ENCODE measurements at regions not wholly inside any gene's neighbourhood (a gene's known extent, or its start where the extent isn't known, plus 50 kb on each side); places are given as distances from the start of the nearest gene placed in this dataset.

DNA sequence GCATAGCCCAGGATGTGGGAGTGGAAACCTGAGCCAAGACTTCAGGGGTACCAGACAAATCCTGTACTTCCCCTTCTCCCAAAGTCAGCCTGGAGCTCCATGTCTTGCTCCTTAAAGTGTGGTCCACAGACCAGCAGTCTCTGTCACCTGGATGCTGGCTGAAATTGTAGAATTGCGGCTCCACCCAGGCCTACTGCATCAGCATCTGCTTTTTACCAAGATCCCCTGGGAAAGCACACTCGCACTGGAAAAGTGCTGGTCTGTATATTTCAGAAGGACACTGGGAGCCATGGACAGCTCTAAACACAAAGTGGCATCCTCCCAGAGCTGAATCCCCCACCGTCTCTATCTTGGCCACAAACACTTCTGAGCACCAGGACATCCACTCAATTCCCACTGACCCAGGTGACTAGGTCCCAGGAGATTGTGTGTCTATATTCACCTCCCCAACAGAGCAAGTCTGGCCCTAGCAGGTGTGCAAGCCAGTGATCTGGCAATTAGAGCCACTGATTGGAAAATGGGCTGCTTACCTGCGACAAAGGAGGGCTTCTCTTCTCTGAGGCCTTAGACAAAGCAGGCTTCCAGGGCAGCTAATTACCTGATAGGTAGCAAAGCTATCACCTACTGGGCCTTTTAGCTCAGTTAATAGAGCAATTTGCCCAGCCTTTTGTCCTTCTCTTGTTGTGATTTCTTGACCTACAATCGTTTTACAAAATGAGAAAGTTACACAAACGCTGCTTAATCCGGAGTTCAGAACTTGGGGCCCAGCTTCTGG lies 443.3 kb downstream of the MN1 start:
- no peak overlapping the region for H3K27ac ChIP-seq (ENCODE audit: low read depth, low read length)
- no peaks in the 10 kb centered on the region for H3K27me3 Mint-ChIP-seq
- H3K36me3 Mint-ChIP-seq: no peaks in the 10 kb centered on the region
- peaks cover 0 to 28% (median 12%) of the 10 kb centered on the region in 8 donors for H3K9me3 Mint-ChIP-seq
- no peaks in the 10 kb centered on the region for H3K4me1 ChIP-seq (ENCODE audit: insufficient read depth, low read length)
- CTCF ChIA-PET (ENCODE audit: partially characterized antibody): no interaction called here
- no peak for DNase-seq
- H3K36me3 ChIP-seq (ENCODE audit: insufficient read depth, low read length): no peaks in the 10 kb centered on the region
- intact Hi-C loops (cut with micrococcal nuclease): no loop called here
- no peaks in the 10 kb centered on the region for H3K9me3 ChIP-seq (ENCODE audit: control insufficient read depth in 1 of 2, low read length in 2 of 2)
- no peaks in the 10 kb centered on the region for H3K4me1 Mint-ChIP-seq
- no peak overlapping the region for H3K4me3 ChIP-seq (ENCODE audit: low read length in 2 of 2)
- H3K27ac Mint-ChIP-seq: no peak overlapping the region
- H3K4me3 Mint-ChIP-seq: no peak overlapping the region
- POLR2A ChIA-PET (ENCODE audit: partially characterized antibody): no interaction called here
- no peaks in the 10 kb centered on the region for H3K27me3 ChIP-seq (ENCODE audit: insufficient read depth, low read length)

- CTCF ChIA-PET (ENCODE audit: partially characterized antibody): no interaction called here
- Histone ChIP-seq H3K36me3 (ENCODE audit: insufficient read depth, low read length) (no peaks in the 10 kb centered on the region), H3K27ac (ENCODE audit: low read depth, low read length) (no peak overlapping the region), H3K4me1 (ENCODE audit: insufficient read depth, low read length) (no peaks in the 10 kb centered on the region), H3K4me3 (ENCODE audit: low read length in 2 of 2) (no peak overlapping the region), H3K27me3 (ENCODE audit: insufficient read depth, low read length) (no peaks in the 10 kb centered on the region), H3K9me3 (ENCODE audit: control insufficient read depth in 1 of 2, low read length in 2 of 2) (no peaks in the 10 kb centered on the region)
- Mint-ChIP-seq H3K9me3 (peaks cover 0 to 4% (median 1%) of the 10 kb centered on the region in 8 donors), H3K4me3 (no peak overlapping the region), H3K4me1 (no peaks in the 10 kb centered on the region), H3K27me3 (peaks cover 15 to 19% of the 10 kb centered on the region in 2 donors), H3K27ac (no peak overlapping the region), H3K36me3 (no peaks in the 10 kb centered on the region)
- no peak for DNase-seq
- POLR2A ChIA-PET (ENCODE audit: partially characterized antibody): no interaction called here
- intact Hi-C loops (cut with micrococcal nuclease): no loop called here
Measured at GRCh38 chr22:27370269-27370668, 431.3 kb downstream of the MN1 start.

DNA sequence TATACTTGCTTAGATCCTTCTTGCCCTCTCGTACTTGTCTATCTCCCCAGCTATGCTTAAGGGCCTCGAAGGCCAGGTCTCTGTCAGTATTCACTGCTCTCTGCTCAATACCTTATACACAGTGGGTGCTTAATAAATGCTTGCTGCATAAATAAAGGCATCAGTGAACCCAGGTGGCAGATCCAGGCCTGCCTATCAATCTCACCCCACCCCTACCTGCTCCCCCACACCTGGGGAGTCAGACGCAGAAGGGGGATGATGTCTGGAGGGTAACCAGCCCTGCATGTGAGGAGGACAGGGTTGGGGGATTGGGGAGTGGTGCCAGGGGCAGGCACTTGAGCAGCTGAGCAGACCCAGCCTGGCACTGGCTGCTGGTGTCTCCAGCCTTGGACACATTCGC lies 430.6 kb downstream of the MN1 start:
- Mint-ChIP-seq H3K9me3 (peaks cover 0 to 5% (median 2%) of the 10 kb centered on the region in 8 donors), H3K27me3 (peaks cover 15 to 19% of the 10 kb centered on the region in 2 donors), H3K36me3 (no peaks in the 10 kb centered on the region), H3K4me3 (no peak overlapping the region), H3K4me1 (no peaks in the 10 kb centered on the region), H3K27ac (no peak overlapping the region)
- ChIA-PET POLR2A (ENCODE audit: partially characterized antibody) (no interaction called here), CTCF (ENCODE audit: partially characterized antibody) (no interaction called here)
- Histone ChIP-seq H3K4me3 (ENCODE audit: low read length in 2 of 2) (no peak overlapping the region), H3K4me1 (ENCODE audit: insufficient read depth, low read length) (no peaks in the 10 kb centered on the region), H3K9me3 (ENCODE audit: control insufficient read depth in 1 of 2, low read length in 2 of 2) (no peaks in the 10 kb centered on the region), H3K36me3 (ENCODE audit: insufficient read depth, low read length) (no peaks in the 10 kb centered on the region), H3K27ac (ENCODE audit: low read depth, low read length) (no peak overlapping the region), H3K27me3 (ENCODE audit: insufficient read depth, low read length) (no peaks in the 10 kb centered on the region)
- no peak for DNase-seq
- intact Hi-C loops (cut with micrococcal nuclease): no loop called here

- Histone ChIP-seq H3K4me3 (ENCODE audit: low read length in 2 of 2) (no peak overlapping the region), H3K27ac (ENCODE audit: low read depth, low read length) (no peak overlapping the region), H3K36me3 (ENCODE audit: insufficient read depth, low read length) (no peaks in the 10 kb centered on the region), H3K4me1 (ENCODE audit: insufficient read depth, low read length) (no peaks in the 10 kb centered on the region), H3K9me3 (ENCODE audit: control insufficient read depth in 1 of 2, low read length in 2 of 2) (no peaks in the 10 kb centered on the region), H3K27me3 (ENCODE audit: insufficient read depth, low read length) (no peaks in the 10 kb centered on the region)
- H3K9me3 Mint-ChIP-seq: peaks cover 0 to 5% (median 2%) of the 10 kb centered on the region in 8 donors
- peaks cover 15 to 18% of the 10 kb centered on the region in 2 donors for H3K27me3 Mint-ChIP-seq
- H3K4me3 Mint-ChIP-seq: no peak overlapping the region
- ChIA-PET POLR2A (ENCODE audit: partially characterized antibody) (no interaction called here), CTCF (ENCODE audit: partially characterized antibody) (no interaction called here)
- no peaks in the 10 kb centered on the region for H3K36me3 Mint-ChIP-seq
- no peak overlapping the region for H3K27ac Mint-ChIP-seq
- intact Hi-C loops (cut with micrococcal nuclease): no loop called here
- H3K4me1 Mint-ChIP-seq: no peaks in the 10 kb centered on the region
- no peak for DNase-seq
Measured at GRCh38 chr22:27372364-27372763, 429.2 kb downstream of the MN1 start.

DNA sequence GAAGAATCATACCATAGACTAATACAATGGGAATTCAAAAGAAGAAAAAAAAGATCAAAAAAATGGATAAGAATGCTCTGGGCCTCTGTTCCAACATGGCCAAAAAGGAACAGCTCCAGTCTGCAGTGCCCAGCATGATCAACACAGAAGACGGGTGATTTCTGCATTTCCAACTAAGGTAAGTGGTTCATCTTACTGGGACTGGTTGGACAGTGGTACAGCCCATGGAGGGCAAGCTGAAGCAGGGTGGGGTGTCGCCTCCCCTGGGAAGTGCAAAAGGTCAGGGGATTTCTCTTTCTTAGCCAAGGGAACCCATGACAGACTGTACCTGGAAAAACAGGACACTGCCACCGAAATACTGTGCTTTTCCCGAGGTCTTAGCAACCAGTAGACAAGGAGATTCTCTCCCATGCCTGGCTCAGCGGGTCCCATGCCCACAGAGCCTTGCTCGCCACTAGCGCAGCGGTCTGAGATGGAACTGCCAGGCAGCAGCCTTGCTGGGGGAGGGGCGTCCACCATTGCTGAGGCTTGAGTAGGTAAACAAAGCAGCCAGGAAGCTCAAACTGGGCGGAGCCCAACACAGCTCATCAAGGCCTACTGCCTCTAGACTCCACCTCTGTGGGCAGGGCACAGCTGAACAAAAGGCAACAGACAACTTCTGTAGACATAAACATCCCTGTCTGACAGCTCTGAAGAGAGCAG lies 428.4 kb downstream of the MN1 start:
- intact Hi-C loops (cut with micrococcal nuclease): no loop called here
- no peaks in the 10 kb centered on the region for H3K4me1 Mint-ChIP-seq
- Histone ChIP-seq H3K9me3 (ENCODE audit: control insufficient read depth in 1 of 2, low read length in 2 of 2) (no peaks in the 10 kb centered on the region), H3K4me3 (ENCODE audit: low read length in 2 of 2) (no peak overlapping the region), H3K36me3 (ENCODE audit: insufficient read depth, low read length) (no peaks in the 10 kb centered on the region), H3K27me3 (ENCODE audit: insufficient read depth, low read length) (no peaks in the 10 kb centered on the region), H3K4me1 (ENCODE audit: insufficient read depth, low read length) (no peaks in the 10 kb centered on the region), H3K27ac (ENCODE audit: low read depth, low read length) (no peak overlapping the region)
- H3K27me3 Mint-ChIP-seq: peaks cover 12 to 16% of the 10 kb centered on the region in 2 donors
- CTCF ChIA-PET (ENCODE audit: partially characterized antibody): no interaction called here
- no peak for DNase-seq
- POLR2A ChIA-PET (ENCODE audit: partially characterized antibody): no interaction called here
- H3K36me3 Mint-ChIP-seq: no peaks in the 10 kb centered on the region
- peaks cover 0 to 5% (median 2%) of the 10 kb centered on the region in 8 donors for H3K9me3 Mint-ChIP-seq
- no peak overlapping the region for H3K27ac Mint-ChIP-seq
- H3K4me3 Mint-ChIP-seq: no peak overlapping the region

DNA sequence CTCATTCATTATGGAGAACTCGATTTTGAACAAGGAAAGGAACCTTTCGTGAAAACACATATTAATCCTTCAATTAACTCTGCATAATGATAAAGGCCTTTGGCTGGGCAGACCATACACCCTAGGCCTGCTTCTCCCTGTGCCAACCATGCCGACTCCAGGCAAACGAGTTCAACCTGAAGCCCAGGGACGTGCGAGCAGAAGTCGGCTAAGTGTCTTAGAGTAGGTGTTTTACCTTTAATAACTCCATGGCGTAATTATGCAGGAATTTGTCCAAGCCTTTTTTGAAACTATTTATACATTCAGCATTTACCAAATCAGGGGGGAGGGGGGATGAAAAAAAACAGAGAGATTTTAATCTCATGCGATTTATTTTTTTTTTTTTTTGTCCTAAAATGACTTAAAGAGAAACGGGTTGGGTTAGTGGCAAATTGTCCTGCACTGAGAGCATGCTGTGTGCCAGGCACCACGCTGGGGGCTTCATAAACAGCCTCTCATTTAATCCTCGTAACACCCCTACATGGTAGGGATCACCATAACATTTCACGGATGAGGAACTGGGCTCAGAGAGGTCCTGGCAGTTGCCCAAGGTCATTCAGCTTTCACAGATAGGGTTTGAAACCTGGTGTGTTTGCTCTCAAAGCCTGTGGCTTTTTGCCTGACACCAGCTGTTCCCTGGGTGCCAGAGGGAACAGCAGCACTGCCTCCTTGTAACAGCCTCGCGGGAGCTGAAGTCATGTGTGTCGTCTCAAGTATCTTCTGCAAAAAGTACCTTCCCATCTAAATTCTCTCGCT lies 423.9 kb downstream of the MN1 start:
- no peak overlapping the region for H3K27ac ChIP-seq (ENCODE audit: low read depth, low read length)
- ChIA-PET CTCF (ENCODE audit: partially characterized antibody) (no interaction called here), POLR2A (ENCODE audit: partially characterized antibody) (no interaction called here)
- H3K36me3 Mint-ChIP-seq: no peaks in the 10 kb centered on the region
- no peak overlapping the region for H3K4me3 Mint-ChIP-seq
- DNase-seq: no peak
- H3K27me3 ChIP-seq (ENCODE audit: insufficient read depth, low read length): no peaks in the 10 kb centered on the region
- no peaks in the 10 kb centered on the region for H3K36me3 ChIP-seq (ENCODE audit: insufficient read depth, low read length)
- H3K4me3 ChIP-seq (ENCODE audit: low read length in 2 of 2): no peak overlapping the region
- peaks cover 0 to 4% (median 0%) of the 10 kb centered on the region in 8 donors for H3K9me3 Mint-ChIP-seq
- no peaks in the 10 kb centered on the region for H3K4me1 Mint-ChIP-seq
- no peaks in the 10 kb centered on the region for H3K4me1 ChIP-seq (ENCODE audit: insufficient read depth, low read length)
- H3K27me3 Mint-ChIP-seq: peaks cover 2 to 5% of the 10 kb centered on the region in 2 donors
- no peaks in the 10 kb centered on the region for H3K9me3 ChIP-seq (ENCODE audit: control insufficient read depth in 1 of 2, low read length in 2 of 2)
- H3K27ac Mint-ChIP-seq: no peak overlapping the region
- intact Hi-C loops (cut with micrococcal nuclease): no loop called here

DNA sequence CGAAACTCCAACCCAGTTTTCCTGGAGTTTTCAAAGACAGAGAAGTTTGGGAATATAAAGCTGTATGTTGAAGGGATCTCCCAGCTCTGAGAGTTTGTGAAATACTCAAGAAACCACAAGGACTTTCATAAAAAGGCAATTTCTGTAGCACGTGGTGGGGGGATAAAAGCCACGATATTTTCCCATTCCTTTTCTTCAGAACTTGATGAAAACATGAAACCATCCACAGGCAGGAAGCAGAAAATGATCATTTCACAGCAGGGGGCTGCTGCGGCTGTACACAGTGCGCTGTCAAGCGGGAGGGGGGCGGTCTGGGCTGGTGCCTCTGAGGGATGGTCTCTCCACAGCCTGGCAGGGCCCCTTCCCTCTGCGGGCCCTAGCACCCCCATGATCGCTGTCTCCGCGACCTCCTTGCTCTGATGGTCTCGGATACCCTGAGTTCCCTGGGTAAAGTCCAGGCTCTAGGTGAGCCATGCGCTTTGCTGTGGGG lies 423.2 kb downstream of the MN1 start:
- H3K4me1 ChIP-seq (ENCODE audit: insufficient read depth, low read length): no peaks in the 10 kb centered on the region
- CTCF ChIA-PET (ENCODE audit: partially characterized antibody): no interaction called here
- peaks cover 2 to 3% of the 10 kb centered on the region in 2 donors for H3K27me3 Mint-ChIP-seq

More for the DNA sequence above, 423.2 kb downstream of the MN1 start:
- H3K4me3 ChIP-seq (ENCODE audit: low read length in 2 of 2): no peak overlapping the region
- no peaks in the 10 kb centered on the region for H3K27me3 ChIP-seq (ENCODE audit: insufficient read depth, low read length)
- Mint-ChIP-seq H3K4me1 (no peaks in the 10 kb centered on the region), H3K9me3 (peaks cover 0 to 4% (median 0%) of the 10 kb centered on the region in 8 donors), H3K27ac (no peak overlapping the region), H3K36me3 (no peaks in the 10 kb centered on the region), H3K4me3 (no peak overlapping the region)
- POLR2A ChIA-PET (ENCODE audit: partially characterized antibody): no interaction called here
- H3K36me3 ChIP-seq (ENCODE audit: insufficient read depth, low read length): no peaks in the 10 kb centered on the region
- H3K27ac ChIP-seq (ENCODE audit: low read depth, low read length): no peak overlapping the region
- H3K9me3 ChIP-seq (ENCODE audit: control insufficient read depth in 1 of 2, low read length in 2 of 2): no peaks in the 10 kb centered on the region
- intact Hi-C loops (cut with micrococcal nuclease): no loop called here
- no peak for DNase-seq

Data from CD4-positive, alpha-beta memory T cell (primary cell).